ENCODE measurements at regions not wholly inside any gene's neighbourhood (a gene's known extent, or its start where the extent isn't known, plus 50 kb on each side); places are given as distances from the start of the nearest gene placed in this dataset.

DNA sequence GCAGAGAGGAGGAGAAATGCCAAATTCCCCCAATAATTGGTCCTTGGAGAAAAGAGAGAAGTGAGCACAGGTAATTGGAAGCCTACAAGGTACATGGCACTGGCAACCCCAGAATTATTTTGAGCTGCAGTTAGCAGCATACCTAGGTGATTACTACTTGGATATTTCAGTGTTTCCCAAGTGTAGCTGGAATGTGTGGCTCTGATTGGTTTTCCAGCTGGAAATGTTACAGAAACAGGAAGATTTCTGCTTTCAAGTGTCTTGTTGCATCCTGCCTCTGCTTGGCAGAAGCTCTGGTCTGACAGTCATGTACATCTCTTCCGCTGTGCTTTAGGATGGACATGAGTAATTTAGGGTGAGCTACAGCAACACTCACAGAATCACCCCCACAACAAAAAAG is 262.1 kb downstream of the ENC1 start:
- no peak for DNase-seq (ENCODE audit: low spot score)

DNA sequence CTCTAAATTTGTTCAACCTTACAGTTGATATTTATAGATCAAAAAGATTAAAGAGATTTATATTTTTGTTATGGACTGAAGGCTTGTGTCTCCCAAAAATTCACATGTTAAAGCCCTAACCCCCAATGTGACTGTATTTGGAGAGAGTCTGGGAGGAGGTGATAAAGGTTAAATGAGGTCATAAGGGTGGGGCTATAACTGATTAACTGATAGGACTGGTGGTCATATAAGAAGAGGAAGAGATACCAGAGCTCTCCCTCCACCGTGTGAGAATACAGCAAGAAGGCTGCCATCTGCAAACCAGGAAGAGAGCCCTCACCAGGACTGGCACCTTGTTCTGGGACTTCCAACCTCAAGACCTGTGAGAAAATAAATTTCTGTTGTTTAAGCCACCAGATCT is 264.3 kb downstream of the ENC1 start:
- no peak for DNase-seq (ENCODE audit: low spot score)

DNA sequence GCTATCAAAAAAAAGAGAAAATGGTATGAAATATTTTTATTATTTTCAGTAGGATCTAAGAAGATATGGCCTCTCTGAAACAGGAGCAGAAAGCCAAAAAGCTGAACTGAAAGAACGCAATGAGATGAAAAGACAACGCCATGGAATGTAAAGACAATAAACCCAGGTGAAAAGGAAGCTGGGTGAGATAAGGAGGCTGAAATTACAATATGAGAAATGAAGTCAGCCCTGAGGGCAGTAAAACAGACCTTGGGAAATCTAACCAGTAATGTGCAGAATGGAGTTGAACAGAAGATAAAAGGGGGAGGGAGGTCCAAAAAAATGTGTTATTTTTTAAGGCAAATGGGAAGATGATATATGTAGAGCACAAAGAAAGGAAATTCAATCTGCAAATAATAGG is 265.3 kb downstream of the ENC1 start:
- DNase-seq (ENCODE audit: low spot score), result no peak

DNA sequence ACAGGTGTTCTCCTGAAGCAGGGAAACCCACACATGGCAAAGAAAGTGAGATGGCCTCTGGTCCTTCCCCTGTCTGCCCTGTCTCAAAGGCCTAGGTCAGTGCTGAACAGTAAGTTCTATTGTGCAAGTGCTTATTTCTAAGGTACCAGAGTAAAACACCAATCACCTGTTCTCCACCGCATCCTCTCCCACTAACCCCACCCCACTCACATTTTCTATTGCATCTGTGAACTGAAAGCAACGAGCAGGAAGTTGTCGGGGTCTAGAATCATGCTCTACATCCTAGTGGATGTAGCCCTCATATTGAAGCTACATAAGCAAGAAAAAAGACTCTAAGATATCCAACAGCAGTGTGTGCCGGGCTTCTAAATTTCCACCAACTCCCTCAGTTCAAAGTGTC is 265.9 kb downstream of the ENC1 start:
- no peak for DNase-seq (ENCODE audit: low spot score)

DNA sequence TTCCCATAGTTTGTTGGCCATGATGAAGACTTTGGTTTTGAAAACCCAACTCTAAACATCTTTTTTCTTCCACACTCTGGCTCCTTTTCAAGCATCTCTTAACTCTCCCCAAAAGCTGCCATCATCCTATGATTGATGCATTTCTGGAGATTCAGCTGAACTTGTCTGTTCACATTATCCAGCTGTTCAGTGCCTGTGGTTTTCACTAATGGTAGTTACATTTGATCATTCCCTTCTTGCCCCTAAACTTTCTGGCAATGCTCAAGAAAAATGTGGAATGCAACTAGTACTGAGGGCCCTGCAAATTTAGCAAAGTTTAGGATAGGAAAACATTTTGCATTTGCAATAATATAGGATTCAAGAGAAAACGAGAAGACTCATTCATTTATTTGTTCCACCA is 267.5 kb downstream of the ENC1 start:
- no peak for DNase-seq (ENCODE audit: low spot score)

DNA sequence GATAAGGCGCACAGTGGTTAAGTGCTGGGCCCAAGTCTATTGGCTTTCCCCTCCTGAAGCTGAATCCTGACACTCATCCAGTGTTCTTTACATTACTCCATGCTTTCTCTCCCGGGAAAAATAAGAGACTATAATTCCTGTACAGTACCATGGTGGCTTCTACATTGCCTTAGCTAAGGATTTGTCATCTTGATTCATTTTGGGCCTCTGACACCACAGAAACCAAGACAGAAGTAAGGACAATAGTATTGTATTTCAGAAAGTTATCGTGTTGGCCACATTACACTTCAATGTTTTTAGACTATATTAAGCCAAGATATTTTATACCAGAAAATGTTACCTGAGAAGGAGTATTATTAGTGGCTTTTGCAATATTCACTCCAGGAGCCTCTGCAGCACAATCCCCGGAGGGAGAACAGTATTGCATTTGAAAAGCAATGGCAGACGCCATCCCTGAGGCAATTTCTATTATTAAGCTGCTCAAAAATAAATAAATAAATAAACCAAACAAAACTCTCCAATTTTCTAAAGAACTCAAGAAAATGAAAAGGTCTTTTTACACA is 267.9 kb downstream of the ENC1 start:
- no peak for DNase-seq (ENCODE audit: low spot score)

DNA sequence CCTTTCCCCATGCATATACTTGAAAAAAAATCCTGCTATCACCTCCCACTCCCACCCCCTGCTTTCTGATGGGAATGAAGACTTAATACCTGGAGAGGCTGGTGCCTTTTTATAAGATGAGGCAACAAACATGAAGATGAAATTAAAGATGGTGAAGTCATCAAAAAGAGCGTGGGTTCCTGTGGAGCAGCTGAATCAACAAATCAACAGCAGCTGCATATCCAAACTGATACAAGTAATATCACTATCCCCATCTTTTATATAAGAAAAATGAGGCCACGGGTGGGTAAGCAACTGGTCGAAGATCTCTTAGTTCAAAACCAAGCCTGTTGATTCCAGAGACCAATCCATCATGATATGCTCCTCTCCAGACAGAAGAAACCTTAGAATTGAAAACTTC is 268.5 kb downstream of the ENC1 start:
- DNase-seq (ENCODE audit: low spot score), result no peak

DNA sequence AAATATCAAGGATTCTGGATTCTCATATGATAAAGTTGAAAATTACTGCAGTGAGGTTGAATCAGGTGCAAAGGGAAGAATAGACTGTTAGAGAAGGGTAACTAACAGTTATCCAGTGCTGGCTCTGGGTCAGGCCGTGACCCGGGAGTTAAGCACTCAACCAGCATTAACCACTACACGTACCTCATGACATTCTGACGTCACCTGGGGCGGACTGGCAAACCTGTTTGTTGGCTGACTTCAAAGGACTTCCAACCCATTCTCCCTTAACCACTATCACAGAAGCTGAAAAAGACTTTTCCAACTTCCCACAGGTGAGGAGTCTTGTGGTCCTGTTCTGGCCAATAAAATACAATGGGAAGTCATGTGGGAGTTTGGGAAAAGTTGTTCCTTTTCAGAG is 268.9 kb downstream of the ENC1 start:
- DNase-seq (ENCODE audit: low spot score), result no peak

DNA sequence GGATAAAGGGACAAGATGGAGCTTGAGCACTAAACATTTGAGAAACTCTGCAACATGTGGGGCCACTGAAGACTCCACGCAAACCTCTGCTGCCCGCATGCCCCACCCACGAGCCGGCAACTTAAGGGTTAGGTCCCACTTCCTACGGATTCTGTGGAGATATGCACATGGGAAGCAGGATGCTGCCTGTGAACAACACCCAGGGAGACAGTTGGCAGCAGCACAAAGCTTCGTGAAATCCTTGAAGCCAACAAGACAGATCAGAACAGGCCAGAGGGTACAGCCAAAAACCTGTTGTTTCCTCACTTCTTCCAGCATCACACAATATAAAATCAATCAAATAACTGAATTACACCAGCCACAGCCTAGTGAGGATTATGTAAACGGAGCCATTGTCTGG is 270.4 kb downstream of the ENC1 start:
- DNase-seq (ENCODE audit: low spot score), result no peak

DNA sequence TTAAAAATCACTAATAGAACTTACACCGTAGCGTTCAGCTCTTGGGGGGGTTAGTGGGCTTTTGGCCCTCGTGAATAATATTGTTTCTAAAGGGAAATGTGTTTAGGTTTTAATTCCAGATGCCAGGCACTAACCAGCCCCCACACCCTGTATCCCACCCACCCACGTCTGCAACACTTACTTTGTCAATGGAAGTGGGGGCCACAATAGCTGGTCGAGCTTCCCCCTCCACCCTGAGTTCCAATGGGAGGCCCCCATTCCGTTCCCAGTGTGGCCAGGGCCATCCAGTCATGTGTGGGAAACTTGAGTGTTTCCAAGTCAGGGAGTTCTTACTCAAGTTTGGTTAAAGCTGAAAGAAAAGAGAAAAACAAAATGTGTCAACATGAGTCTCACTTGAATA is 271.4 kb downstream of the ENC1 start:
- DNase-seq (ENCODE audit: low spot score), result no peak

DNA sequence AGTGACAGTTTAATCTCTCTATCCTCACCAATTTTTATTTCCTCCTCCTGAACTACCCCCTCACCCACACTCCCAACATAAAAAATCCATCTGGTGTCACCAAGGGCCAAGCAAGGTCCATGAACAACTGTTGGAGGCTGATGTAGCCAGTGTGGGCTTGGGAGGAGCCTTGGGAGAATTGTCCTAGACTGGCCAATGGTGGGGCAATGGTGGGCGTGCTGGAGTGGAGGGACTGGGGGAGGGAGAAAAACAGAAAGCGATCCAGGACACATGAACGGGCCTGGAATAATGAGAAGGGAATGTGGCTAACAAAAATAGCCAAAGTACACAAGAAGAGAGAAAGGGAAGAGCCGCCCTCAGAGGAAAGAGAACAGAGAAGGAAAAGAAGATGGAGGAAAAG is 272.6 kb downstream of the ENC1 start:
- DNase-seq (ENCODE audit: low spot score), result no peak

DNA sequence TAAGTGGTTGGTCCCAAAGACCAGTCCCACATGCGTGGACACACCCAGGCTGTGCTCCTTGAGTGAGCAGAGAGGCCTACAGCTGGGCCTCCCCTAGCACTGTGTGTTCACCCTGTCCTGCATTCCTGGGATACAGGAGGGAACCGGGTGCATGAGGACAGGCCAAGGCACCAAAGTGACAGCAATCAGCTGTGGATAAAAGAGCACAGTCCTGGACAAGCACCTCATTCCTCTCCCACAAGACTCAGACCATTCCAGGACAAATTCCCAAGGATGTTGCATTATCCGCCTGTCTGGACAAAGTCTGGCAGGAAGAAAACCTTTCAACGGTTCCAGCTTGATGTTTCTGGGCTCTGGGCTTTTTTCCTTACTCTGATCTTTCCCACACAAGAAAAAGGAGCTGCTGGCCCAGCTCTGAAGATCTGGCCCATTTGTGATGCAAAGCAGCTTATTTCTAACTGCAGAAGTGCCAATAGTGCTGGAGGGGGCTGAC is 273.2 kb downstream of the ENC1 start:
- DNase-seq (ENCODE audit: low spot score), result no peak

DNA sequence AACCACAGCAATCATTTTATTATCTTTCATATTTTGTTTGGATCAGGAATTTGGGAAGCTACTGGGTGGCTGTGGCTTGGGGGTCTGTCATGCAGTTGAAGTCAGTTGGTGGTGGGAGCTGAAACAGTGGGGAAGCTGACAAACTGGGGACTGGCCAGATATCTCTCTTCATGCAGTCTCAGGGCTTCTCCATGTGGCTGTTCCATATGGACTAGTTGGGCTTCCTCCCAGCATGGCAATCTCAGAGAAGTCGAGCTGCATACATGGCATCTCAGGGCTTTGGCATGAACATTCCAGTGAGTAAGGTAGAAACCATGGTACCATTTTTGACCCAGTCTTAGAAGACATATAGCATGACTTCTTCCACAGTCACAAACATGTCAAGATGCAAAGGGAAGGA is 274.8 kb downstream of the ENC1 start:
- no peak for DNase-seq (ENCODE audit: low spot score)

DNA sequence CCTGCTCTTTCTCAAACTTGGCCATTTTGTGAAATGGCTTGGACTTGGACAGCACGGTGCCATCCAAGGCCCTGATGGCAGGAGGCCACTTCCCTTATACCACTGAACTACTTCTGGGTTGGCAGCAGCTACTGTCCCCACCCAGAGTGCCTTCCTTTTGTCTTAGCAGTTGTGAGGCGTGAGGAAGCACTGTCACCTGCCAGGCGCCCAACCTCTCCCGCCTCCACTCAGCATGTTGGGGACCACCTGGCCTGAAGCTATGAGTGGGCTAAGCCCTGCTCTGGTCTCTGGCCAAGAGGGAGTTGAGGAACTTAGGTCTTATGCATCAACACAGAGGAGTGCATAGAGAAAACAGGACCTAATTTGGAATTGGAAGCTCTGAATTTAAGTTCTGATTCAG is 276.0 kb downstream of the ENC1 start:
- no peak for DNase-seq (ENCODE audit: low spot score)

DNA sequence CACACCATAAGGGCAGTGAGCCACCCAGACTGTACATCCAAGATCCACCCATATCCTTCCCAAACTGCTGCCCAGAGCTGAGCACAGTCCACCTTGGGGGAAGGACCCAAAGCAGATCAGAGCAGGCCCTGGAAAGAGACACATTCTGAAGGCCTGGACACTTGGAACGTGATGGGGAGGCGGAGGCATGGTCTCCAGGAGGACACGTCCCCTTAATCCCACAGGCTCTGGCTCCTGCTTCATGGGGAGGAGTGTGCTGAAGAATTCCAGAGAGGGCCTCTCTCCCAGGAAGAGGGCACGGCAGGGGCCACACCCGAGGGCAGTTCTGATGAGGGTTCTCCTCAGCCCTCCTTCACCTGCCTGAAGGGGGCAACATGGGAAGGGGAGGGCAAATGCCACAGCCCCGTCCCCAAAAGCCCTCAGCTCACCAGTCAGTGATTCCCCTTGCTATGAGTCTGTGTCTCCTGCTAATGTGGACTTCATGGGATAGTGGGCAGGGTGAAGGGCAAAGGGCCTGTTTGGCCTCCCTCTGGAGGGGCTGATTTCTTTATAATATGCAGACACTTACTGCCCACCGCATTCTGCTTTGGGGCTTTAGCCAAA is 276.8 kb downstream of the ENC1 start:
- DNase-seq (ENCODE audit: low spot score), result no peak

DNA sequence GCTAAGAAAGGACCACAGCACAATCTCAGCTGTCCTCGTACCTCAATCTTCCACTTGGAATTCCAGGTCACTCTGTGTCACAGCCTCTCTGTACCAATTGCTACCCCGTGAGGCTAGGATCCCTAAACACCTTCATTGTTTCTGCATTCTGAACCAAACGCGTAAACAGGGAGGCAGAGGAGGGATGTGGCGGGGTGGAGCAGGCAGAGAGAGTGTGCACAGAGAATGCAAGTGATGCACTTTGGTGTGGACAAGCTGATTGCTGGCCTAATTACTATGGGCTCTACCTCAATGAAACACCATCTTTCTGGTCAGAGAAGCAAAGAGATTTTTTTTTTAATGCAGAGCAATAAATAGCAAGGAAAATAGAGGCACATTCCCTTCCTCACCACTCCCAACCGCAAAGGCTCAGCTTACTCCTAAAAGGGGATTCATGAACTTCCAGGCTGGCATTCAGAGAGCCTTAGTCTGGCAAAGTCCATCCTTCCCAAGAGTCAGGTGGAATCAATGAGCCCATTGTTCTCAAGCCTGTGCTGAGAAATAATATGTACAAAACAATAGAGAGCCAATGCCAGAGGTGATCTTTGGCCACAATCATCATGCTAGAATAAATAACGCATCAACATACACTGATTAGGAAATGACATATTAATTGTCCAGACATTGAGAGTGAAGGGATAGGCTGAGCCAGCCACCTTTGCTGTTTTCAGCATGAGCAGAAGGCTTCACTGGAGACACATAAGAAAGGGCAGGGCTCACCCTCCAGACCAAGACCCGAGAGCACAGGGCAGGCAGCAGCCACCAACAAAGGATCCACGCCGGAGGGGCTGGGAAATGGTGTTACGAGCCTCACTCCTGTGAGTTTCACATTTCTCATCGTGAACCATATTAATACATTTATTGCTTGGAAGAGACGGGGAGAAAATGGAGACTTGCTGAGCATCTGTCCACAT is 278.8 kb downstream of the ENC1 start:
- DNase-seq (ENCODE audit: low spot score), result no peak

DNA sequence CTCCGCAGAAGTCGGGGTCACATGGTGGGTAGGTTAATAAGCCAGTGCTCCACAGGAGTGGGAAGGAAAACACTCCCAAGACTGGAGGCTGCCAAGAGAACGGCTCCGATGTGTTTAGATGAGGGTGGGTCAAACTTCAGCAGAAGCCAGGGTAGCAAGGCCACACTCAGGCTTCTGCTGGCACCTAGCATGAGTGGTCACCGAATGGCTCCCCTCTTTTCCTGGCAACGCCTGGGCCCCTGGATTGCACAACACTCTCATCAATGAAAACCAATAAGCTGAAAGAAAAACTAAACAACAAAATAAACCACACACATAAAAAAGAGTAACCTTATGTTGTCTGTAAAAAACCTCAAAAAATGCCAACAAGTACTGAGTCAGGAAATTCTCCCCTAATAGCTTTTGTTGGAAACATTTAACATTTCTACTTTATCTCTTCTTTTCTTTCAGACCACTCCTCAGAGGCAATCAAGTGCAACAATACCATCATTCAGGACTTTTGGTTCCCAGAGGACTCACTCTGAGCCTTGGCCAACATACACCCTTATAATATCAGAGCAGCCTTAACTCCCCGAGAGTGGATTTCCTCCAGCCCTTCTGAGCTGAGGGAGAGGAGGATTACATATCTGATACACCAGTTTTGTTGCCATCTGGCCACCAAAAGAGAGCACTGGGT is 279.9 kb downstream of the ENC1 start:
- DNase-seq (ENCODE audit: low spot score), result no peak

DNA sequence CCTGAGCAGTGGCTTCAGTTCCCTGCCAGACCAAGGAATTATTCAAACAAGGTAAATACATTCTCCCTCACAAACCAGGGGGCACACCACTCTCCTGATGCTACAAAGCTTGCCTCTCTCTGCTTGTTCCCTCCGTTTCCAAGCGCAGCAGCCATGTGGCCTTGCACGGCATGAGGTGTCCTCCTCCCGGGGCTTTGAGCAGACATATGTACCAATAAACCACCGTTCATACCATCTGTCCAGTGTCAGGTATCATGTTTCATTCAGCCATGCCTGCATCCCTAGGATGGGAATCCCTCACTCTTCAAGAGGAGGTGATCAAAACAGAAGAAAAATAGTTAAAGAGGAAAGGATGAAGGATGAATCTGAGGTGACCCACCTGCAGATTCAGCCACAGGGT is 282.7 kb downstream of the ENC1 start:
- DNase-seq (ENCODE audit: low spot score), result no peak

DNA sequence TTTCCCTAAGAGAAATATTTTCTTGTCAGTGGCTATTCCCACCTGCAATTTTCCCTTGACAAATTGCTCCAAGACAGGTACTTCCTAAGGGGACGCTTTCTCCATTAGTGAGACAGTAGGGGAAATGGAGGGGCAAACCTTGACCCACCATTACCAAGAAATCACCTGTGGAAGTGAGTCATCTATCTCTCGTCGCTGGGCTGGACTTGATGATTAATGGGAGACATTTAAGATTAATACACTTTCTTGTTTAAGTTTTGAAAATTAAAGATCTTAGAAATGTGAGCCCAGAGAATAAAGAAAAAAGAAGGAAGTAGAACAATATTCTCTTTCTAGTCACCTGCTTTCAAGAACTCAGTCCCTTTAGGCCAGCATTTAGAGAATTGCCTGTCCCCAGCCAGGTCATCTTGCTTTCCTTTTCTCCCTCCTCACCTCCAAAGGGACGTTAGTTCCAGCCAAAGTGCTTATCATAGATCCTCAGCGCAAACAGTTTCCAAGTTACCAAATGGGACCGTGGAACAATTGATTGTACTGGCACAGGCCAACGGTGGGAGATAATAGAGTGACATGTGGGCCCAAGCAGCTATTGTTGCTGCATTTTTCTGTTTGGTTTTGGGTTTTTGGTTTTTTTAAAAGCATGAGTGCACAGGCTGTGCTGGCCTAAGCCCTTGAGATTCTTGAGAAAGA is 284.4 kb downstream of the ENC1 start:
- DNase-seq (ENCODE audit: low spot score), result no peak

DNA sequence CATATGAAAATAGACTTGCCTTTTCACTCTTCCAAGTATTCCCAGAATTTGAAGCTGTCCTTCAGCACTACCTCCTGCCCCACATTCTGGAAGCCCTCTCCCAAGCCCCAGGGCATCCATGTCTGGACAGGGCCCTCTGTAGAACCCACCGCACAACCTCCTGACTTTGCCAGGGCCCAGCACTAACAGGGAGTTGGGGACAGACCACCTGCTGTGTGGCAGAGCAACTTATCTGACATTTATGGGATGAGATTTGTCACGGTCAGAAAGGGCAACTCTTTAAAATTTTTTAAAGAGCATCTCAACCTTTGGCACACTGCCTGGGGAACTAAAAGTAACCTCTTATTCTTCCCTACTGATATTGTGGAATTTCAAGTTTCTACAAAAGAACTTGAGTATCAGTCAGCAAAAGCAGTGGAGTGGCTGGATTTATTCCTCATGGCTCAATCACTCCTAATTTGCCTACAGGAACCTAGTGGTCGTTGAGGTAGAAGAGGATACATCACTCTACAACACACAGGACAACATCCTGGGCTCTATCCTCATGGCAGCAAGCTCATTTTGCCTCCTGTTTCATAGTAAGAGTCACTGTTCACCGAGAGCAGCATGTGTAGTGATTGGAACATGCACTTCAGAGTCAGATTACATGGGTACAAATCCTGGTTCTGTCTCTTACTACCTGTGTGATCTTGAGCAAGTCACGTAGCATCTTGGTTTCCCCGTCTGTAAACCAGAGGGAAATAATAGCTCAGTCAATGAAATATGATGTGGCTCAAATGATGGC is 285.3 kb downstream of the ENC1 start:
- DNase-seq (ENCODE audit: low spot score), result no peak

DNA sequence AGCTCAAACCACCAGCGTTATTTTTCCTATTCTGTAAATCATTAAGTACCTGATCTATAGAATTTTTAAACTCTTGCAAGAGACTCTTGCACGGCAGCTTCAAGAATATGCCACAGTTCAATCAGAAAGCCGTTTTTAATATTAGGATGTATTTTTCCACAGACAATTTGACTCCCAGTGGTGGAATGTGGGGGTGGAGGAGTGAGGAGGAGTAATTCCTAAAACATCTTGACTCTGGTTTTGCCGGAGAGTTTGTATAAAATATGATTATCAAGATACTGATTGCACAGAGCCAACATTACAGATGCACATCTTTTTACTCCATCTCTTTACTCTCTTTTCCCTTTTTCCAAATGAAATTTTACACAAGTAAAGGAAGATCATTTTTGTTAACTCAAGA is 288.3 kb downstream of the ENC1 start:
- no peak for DNase-seq (ENCODE audit: low spot score)
